ENCODE measurements at regions not wholly inside any gene's neighbourhood (a gene's known extent, or its start where the extent isn't known, plus 50 kb on each side); places are given as distances from the start of the nearest gene placed in this dataset.

GRCh38 chr14:58737511-58737910 lies 99.7 kb downstream of the DACT1 start:
- H2AK5ac ChIP-seq (ENCODE audit: low read depth, low read length), result no peak overlapping the region

GRCh38 chr14:58738189-58738836 lies 100.6 kb downstream of the DACT1 start:
- Histone ChIP-seq H3K4ac (ENCODE audit: low read length) (no peak overlapping the region), H3K27me3 (ENCODE audit: control insufficient read depth in 3 of 3, insufficient read depth in 3 of 3, low read depth in 1 of 3, low read length in 3 of 3) (no peaks in the 10 kb centered on the region), H3K9me3 (replicated peaks in 1 of 2; ENCODE audit: control insufficient read depth in 2 of 2, insufficient read depth in 1 of 2, low read depth in 1 of 2, low read length in 2 of 2) (no peaks in the 10 kb centered on the region), H2AK5ac (ENCODE audit: low read depth, low read length) (no peak overlapping the region), H2BK12ac (ENCODE audit: low read length) (no peak overlapping the region), H3K14ac (ENCODE audit: low read length) (no peak overlapping the region), H3K36me3 (replicated peaks in 1 of 2; ENCODE audit: control insufficient read depth in 2 of 2, insufficient read depth in 2 of 2, low read length in 2 of 2) (no peaks in the 10 kb centered on the region), H2AFZ (ENCODE audit: low read length) (no peak overlapping the region), H3K4me2 (ENCODE audit: insufficient read depth, low read length, poor library complexity, severe bottlenecking) (no peak overlapping the region), H3K79me1 (ENCODE audit: low read depth, low read length) (no peaks in the 10 kb centered on the region), H3K9ac (ENCODE audit: low read depth, low read length, poor library complexity) (no peak overlapping the region), H2BK15ac (ENCODE audit: low read length) (no peak overlapping the region), H3K23ac (ENCODE audit: low read depth, low read length, poor library complexity) (no peak overlapping the region), H3K27ac (replicated peaks; ENCODE audit: low read length) (no peak overlapping the region), H4K8ac (ENCODE audit: low read depth, low read length) (no peak overlapping the region), H3K4me1 (ENCODE audit: control insufficient read depth in 2 of 2, insufficient read depth in 1 of 2, low read depth in 1 of 2, low read length in 2 of 2) (peaks cover 0 to under 1% of the 10 kb centered on the region in 2 donors), H2BK120ac (ENCODE audit: low read depth, low read length) (no peak overlapping the region), H3K18ac (ENCODE audit: low read length) (no peak overlapping the region), H4K91ac (ENCODE audit: low read depth, low read length, poor library complexity) (no peak overlapping the region), H3K4me3 (ENCODE audit: low read length in 2 of 2) (no peak overlapping the region), H2BK5ac (ENCODE audit: low read length) (no peak overlapping the region)
- no CpG with 5 or more reads among the region's 3 CpGs for WGBS, 2 donors (ENCODE audit: extremely low coverage in 2 of 2, insufficient read length in 2 of 2, insufficient replicate concordance in 1 of 2)
- DNase-seq (ENCODE audit: low spot score), result no peak

More at GRCh38 chr14:58737511-58737910, 99.7 kb downstream of the DACT1 start:
- no peak overlapping the region for H2AFZ ChIP-seq (ENCODE audit: low read length)
- no peak overlapping the region for H2BK15ac ChIP-seq (ENCODE audit: low read length)
- H3K79me1 ChIP-seq (ENCODE audit: low read depth, low read length), result no peaks in the 10 kb centered on the region
- no peak overlapping the region for H3K4ac ChIP-seq (ENCODE audit: low read length)
- H3K36me3 ChIP-seq (replicated peaks in 1 of 2; ENCODE audit: control insufficient read depth in 2 of 2, insufficient read depth in 2 of 2, low read length in 2 of 2), result no peaks in the 10 kb centered on the region
- no peak for DNase-seq (ENCODE audit: low spot score)
- no peak overlapping the region for H3K4me2 ChIP-seq (ENCODE audit: insufficient read depth, low read length, poor library complexity, severe bottlenecking)
- H4K91ac ChIP-seq (ENCODE audit: low read depth, low read length, poor library complexity), result no peak overlapping the region
- H2BK5ac ChIP-seq (ENCODE audit: low read length), result no peak overlapping the region
- H3K27me3 ChIP-seq (ENCODE audit: control insufficient read depth in 3 of 3, insufficient read depth in 3 of 3, low read depth in 1 of 3, low read length in 3 of 3), result no peaks in the 10 kb centered on the region
- no peak overlapping the region for H3K18ac ChIP-seq (ENCODE audit: low read length)
- no peak overlapping the region for H4K8ac ChIP-seq (ENCODE audit: low read depth, low read length)
- H3K4me3 ChIP-seq (ENCODE audit: low read length in 2 of 2), result no peak overlapping the region
- H3K27ac ChIP-seq (replicated peaks; ENCODE audit: low read length), result no peak overlapping the region
- H3K9ac ChIP-seq (ENCODE audit: low read depth, low read length, poor library complexity), result no peak overlapping the region
- H3K23ac ChIP-seq (ENCODE audit: low read depth, low read length, poor library complexity), result no peak overlapping the region
- H2BK120ac ChIP-seq (ENCODE audit: low read depth, low read length), result no peak overlapping the region
- no CpG with 5 or more reads among the region's 5 CpGs for WGBS, 2 donors (ENCODE audit: extremely low coverage in 2 of 2, insufficient read length in 2 of 2, insufficient replicate concordance in 1 of 2)
- no peak overlapping the region for H3K14ac ChIP-seq (ENCODE audit: low read length)
- no peaks in the 10 kb centered on the region for H3K4me1 ChIP-seq (ENCODE audit: control insufficient read depth in 2 of 2, insufficient read depth in 1 of 2, low read depth in 1 of 2, low read length in 2 of 2)
- no peaks in the 10 kb centered on the region for H3K9me3 ChIP-seq (replicated peaks in 1 of 2; ENCODE audit: control insufficient read depth in 2 of 2, insufficient read depth in 1 of 2, low read depth in 1 of 2, low read length in 2 of 2)
- no peak overlapping the region for H2BK12ac ChIP-seq (ENCODE audit: low read length)

DNA sequence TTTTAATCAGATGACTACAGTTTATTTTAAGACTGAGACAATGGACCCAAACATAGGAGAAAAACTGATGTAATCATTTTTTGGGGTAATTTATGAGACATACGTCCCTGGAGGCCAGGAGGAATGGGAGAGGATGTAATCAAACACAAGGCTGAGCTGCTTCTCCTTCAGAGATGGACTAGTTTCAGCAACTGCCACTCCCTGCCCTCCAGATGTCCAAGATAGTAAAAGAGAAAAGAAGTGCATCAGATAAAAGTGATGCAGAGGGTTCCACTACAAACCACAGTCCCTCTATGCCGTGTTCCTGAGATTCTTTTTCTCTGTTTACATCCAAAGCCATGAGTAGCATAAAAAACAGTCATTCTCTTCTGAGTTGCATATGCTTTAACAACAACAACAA lies 101.1 kb downstream of the DACT1 start:
- no peak overlapping the region for H2BK120ac ChIP-seq (ENCODE audit: low read depth, low read length)
- H3K4ac ChIP-seq (ENCODE audit: low read length), result no peak overlapping the region
- no peak overlapping the region for H3K27ac ChIP-seq (replicated peaks; ENCODE audit: low read length)
- no peaks in the 10 kb centered on the region for H3K27me3 ChIP-seq (ENCODE audit: control insufficient read depth in 3 of 3, insufficient read depth in 3 of 3, low read depth in 1 of 3, low read length in 3 of 3)
- H3K9me3 ChIP-seq (replicated peaks in 1 of 2; ENCODE audit: control insufficient read depth in 2 of 2, insufficient read depth in 1 of 2, low read depth in 1 of 2, low read length in 2 of 2), result no peaks in the 10 kb centered on the region
- no peak overlapping the region for H4K91ac ChIP-seq (ENCODE audit: low read depth, low read length, poor library complexity)
- H3K4me1 ChIP-seq (ENCODE audit: control insufficient read depth in 2 of 2, insufficient read depth in 1 of 2, low read depth in 1 of 2, low read length in 2 of 2), result peaks cover 0 to 6% of the 10 kb centered on the region in 2 donors
- H2BK5ac ChIP-seq (ENCODE audit: low read length), result no peak overlapping the region
- no peak overlapping the region for H2AK5ac ChIP-seq (ENCODE audit: low read depth, low read length)
- no peaks in the 10 kb centered on the region for H3K79me1 ChIP-seq (ENCODE audit: low read depth, low read length)
- H3K4me2 ChIP-seq (ENCODE audit: insufficient read depth, low read length, poor library complexity, severe bottlenecking), result no peak overlapping the region
- no peak overlapping the region for H2AFZ ChIP-seq (ENCODE audit: low read length)
- H3K23ac ChIP-seq (ENCODE audit: low read depth, low read length, poor library complexity), result no peak overlapping the region
- H3K4me3 ChIP-seq (ENCODE audit: low read length in 2 of 2), result no peak overlapping the region
- DNase-seq (ENCODE audit: low spot score), result no peak
- H3K36me3 ChIP-seq (replicated peaks in 1 of 2; ENCODE audit: control insufficient read depth in 2 of 2, insufficient read depth in 2 of 2, low read length in 2 of 2), result no peaks in the 10 kb centered on the region
- no peak overlapping the region for H4K8ac ChIP-seq (ENCODE audit: low read depth, low read length)
- H3K18ac ChIP-seq (ENCODE audit: low read length), result no peak overlapping the region
- H3K14ac ChIP-seq (ENCODE audit: low read length), result no peak overlapping the region
- H2BK15ac ChIP-seq (ENCODE audit: low read length), result no peak overlapping the region
- no peak overlapping the region for H3K9ac ChIP-seq (ENCODE audit: low read depth, low read length, poor library complexity)
- no peak overlapping the region for H2BK12ac ChIP-seq (ENCODE audit: low read length)
- WGBS, 2 donors (ENCODE audit: extremely low coverage in 2 of 2, insufficient read length in 2 of 2, insufficient replicate concordance in 1 of 2), result no CpG with 5 or more reads among the region's 2 CpGs

- no peaks in the 10 kb centered on the region for H3K36me3 ChIP-seq (replicated peaks in 1 of 2; ENCODE audit: control insufficient read depth in 2 of 2, insufficient read depth in 2 of 2, low read length in 2 of 2)
Measured at GRCh38 chr14:58739674-58740073, 101.9 kb downstream of the DACT1 start.

More at GRCh38 chr14:58739674-58740073, 101.9 kb downstream of the DACT1 start:
- Histone ChIP-seq H3K4ac (ENCODE audit: low read length) (no peak overlapping the region), H2AFZ (ENCODE audit: low read length) (no peak overlapping the region), H3K79me1 (ENCODE audit: low read depth, low read length) (no peaks in the 10 kb centered on the region), H2AK5ac (ENCODE audit: low read depth, low read length) (no peak overlapping the region), H2BK15ac (ENCODE audit: low read length) (no peak overlapping the region), H3K27me3 (ENCODE audit: control insufficient read depth in 3 of 3, insufficient read depth in 3 of 3, low read depth in 1 of 3, low read length in 3 of 3) (no peaks in the 10 kb centered on the region), H4K91ac (ENCODE audit: low read depth, low read length, poor library complexity) (no peak overlapping the region), H3K4me3 (ENCODE audit: low read length in 2 of 2) (no peak overlapping the region), H3K4me2 (ENCODE audit: insufficient read depth, low read length, poor library complexity, severe bottlenecking) (no peak overlapping the region), H3K4me1 (ENCODE audit: control insufficient read depth in 2 of 2, insufficient read depth in 1 of 2, low read depth in 1 of 2, low read length in 2 of 2) (peaks cover 0 to 14% of the 10 kb centered on the region in 2 donors), H2BK120ac (ENCODE audit: low read depth, low read length) (no peak overlapping the region), H2BK12ac (ENCODE audit: low read length) (no peak overlapping the region), H3K9me3 (replicated peaks in 1 of 2; ENCODE audit: control insufficient read depth in 2 of 2, insufficient read depth in 1 of 2, low read depth in 1 of 2, low read length in 2 of 2) (no peaks in the 10 kb centered on the region), H4K8ac (ENCODE audit: low read depth, low read length) (no peak overlapping the region), H3K18ac (ENCODE audit: low read length) (no peak overlapping the region), H2BK5ac (ENCODE audit: low read length) (no peak overlapping the region), H3K23ac (ENCODE audit: low read depth, low read length, poor library complexity) (no peak overlapping the region), H3K27ac (replicated peaks; ENCODE audit: low read length) (no peak overlapping the region), H3K14ac (ENCODE audit: low read length) (no peak overlapping the region), H3K9ac (ENCODE audit: low read depth, low read length, poor library complexity) (no peak overlapping the region)
- WGBS, 2 donors (ENCODE audit: extremely low coverage in 2 of 2, insufficient read length in 2 of 2, insufficient replicate concordance in 1 of 2), result no CpG with 5 or more reads among the region's 3 CpGs
- no peak for DNase-seq (ENCODE audit: low spot score)

Measured in neuronal stem cell (in vitro differentiated cells).